Ishikawa (cell line): ENCODE measurements at regions not wholly inside any gene's neighbourhood (a gene's known extent, or its start where the extent isn't known, plus 50 kb on each side); places are given as distances from the start of the nearest gene placed in this dataset.

Experiments
- CREB1 ChIP-seq: IDR thresholded peaks from 2 replicates; pipeline ENCODE4 v1.6.1; 2012; ENCODE audit warnings: low read depth
- EP300 ChIP-seq: IDR thresholded peaks from 2 replicates; pipeline ENCODE4 v1.6.1; 2012; ENCODE audit warnings: borderline replicate concordance
- RAD21 ChIP-seq: IDR thresholded peaks from 2 replicates; pipeline ENCODE4 v1.6.1; 2012; ENCODE audit warnings: low read depth
- ZBTB7A ChIP-seq: IDR thresholded peaks from 2 replicates; pipeline ENCODE4 v1.6.1; 2012; ENCODE audit warnings: low read depth
- TF ChIP-seq, protein P1 (sequence below): IDR thresholded peaks from 2 replicates; pipeline ENCODE4 v1.6.1; 2012
- TF ChIP-seq, protein P2 (sequence below): IDR thresholded peaks from 2 replicates; pipeline ENCODE4 v1.6.1; 2012; ENCODE audit warnings: low read depth, mild to moderate bottlenecking

DNA sequence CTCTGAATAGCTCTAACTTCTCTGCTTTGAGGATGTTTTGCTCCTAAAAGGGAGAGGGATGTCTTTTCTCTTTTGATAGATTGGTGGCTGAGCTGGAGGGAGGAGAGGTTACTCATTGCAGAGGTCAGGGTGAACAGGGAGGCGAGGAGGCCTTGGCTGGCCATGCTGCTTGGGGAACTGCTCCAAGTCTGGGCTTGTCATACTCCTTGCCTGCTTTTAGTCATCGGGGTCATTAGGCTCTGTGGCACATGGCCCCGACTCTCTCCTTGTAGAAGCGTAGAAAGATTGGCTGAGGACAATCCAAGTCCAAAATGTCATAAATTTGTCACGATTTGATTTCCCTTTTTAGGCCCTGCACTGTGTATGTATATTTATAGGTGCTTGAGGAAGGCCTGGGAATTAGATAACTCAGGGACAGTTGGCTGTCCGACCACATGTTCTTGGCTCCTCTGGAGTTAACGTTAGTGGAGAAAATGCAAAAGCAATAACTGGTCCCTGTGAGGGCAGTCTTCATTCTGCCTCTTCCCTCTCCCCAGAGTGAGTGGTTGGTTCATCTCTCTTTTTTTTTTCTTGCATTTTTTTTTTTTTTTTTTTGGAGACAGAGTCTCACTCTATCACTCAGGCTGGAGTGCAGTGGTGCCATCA is 160.1 kb downstream of the SCP2D1 start:
- no peak for TF ChIP-seq EP300
- no peak for TF ChIP-seq RAD21
- TF ChIP-seq ZBTB7A = no peak
- TF ChIP-seq, protein P1, sequence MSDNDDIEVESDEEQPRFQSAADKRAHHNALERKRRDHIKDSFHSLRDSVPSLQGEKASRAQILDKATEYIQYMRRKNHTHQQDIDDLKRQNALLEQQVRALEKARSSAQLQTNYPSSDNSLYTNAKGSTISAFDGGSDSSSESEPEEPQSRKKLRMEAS = no peak
- TF ChIP-seq, protein P2, sequence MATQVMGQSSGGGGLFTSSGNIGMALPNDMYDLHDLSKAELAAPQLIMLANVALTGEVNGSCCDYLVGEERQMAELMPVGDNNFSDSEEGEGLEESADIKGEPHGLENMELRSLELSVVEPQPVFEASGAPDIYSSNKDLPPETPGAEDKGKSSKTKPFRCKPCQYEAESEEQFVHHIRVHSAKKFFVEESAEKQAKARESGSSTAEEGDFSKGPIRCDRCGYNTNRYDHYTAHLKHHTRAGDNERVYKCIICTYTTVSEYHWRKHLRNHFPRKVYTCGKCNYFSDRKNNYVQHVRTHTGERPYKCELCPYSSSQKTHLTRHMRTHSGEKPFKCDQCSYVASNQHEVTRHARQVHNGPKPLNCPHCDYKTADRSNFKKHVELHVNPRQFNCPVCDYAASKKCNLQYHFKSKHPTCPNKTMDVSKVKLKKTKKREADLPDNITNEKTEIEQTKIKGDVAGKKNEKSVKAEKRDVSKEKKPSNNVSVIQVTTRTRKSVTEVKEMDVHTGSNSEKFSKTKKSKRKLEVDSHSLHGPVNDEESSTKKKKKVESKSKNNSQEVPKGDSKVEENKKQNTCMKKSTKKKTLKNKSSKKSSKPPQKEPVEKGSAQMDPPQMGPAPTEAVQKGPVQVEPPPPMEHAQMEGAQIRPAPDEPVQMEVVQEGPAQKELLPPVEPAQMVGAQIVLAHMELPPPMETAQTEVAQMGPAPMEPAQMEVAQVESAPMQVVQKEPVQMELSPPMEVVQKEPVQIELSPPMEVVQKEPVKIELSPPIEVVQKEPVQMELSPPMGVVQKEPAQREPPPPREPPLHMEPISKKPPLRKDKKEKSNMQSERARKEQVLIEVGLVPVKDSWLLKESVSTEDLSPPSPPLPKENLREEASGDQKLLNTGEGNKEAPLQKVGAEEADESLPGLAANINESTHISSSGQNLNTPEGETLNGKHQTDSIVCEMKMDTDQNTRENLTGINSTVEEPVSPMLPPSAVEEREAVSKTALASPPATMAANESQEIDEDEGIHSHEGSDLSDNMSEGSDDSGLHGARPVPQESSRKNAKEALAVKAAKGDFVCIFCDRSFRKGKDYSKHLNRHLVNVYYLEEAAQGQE = no peak
- TF ChIP-seq CREB1 = no peak
